HFF-Myc (cell line): ENCODE measurements at regions not wholly inside any gene's neighbourhood (a gene's known extent, or its start where the extent isn't known, plus 50 kb on each side); places are given as distances from the start of the nearest gene placed in this dataset.

Experiments used
- DNase-seq: peaks from one replicate; pipeline ENCODE4 v3.0.0-alpha.2; 2011; ENCODE audit warnings: low read depth; ENCODE audit errors: extremely low read depth
- H3K4me3 ChIP-seq: replicated peaks from 2 replicates; pipeline ENCODE4 v1.5.1; 2011; ENCODE audit warnings: low read depth, mild to moderate bottlenecking, control low read depth, low read length
- CTCF ChIP-seq: IDR thresholded peaks from 2 replicates; pipeline ENCODE4 v1.5.1; 2012; ENCODE audit warnings: mild to moderate bottlenecking, low read depth, low read length, control low read depth; ENCODE audit errors: missing control alignments

DNA sequence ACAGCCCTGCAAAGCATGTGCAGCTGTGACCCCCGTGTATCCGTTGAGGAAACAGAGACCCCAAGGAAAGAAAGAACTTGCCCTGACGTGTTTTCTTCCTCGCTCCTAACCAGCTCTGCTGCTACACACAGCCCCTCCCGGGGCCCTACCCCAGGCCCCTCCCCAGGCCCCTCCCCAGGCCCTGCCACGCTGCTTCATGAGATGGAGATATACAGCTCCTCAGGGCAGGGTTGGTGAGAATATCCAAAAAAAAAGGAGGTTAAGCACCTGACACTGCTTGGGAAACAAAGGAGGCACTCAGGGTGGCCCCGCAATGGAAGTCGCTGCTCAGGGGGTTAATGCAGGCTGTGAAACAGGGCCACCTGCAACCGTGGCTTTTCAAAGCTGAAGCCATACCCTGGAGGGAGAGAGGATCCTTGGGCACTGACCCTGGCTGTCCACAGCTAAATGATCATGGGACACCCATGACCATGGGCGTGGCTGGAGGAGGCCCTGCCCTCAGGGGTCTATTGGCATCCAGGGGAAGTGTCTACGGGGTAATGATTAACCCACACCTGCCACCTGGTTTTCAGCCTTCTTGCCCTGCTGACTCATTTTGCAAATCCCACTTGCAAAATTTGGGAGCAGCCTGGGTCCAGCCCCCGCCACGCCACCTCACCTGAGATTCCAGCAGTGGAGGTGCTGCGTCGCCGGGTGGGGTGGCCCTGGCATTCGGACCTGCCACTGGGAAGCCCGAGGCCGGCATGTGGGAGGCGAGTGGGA lies 112.1 kb upstream of the ANO1 start:
- no peak for TF ChIP-seq CTCF
- H3K4me3 ChIP-seq: no peak overlapping the region
- no peak for DNase-seq

- TF ChIP-seq CTCF: no peak
- H3K4me3 ChIP-seq: no peak overlapping the region
- DNase-seq: no peak
Observed at GRCh38 chr11:69966583-69966835, 111.6 kb upstream of the ANO1 start.

DNA sequence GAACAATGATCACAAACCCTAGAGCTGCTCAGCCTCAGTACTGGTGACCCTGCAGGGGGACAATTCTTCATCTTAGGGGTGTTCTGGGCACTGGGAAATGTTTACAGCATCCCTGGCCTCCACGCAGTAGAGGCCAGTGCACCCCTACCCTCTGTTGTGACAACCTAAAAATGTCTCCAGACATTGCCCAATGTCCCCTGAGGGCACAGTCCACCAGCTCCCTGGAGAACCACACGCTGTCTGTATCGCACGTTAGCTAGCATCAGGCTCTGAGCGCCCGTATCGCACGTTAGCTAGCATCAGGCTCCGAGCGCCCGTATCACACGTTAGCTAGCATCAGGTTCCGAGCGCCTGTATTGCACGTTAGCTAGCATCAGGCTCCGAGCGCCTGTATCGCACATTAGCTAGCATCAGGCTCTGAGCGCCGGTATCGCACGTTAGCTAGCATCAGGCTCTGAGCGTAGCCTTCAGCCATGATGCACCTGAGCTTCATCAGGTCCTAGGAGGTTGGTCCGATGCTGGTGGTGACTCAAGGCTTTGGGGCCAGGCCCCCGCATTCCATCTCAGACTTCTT lies 111.1 kb upstream of the ANO1 start:
- H3K4me3 ChIP-seq: no peak overlapping the region
- no peak for DNase-seq
- TF ChIP-seq CTCF: no peak

DNA sequence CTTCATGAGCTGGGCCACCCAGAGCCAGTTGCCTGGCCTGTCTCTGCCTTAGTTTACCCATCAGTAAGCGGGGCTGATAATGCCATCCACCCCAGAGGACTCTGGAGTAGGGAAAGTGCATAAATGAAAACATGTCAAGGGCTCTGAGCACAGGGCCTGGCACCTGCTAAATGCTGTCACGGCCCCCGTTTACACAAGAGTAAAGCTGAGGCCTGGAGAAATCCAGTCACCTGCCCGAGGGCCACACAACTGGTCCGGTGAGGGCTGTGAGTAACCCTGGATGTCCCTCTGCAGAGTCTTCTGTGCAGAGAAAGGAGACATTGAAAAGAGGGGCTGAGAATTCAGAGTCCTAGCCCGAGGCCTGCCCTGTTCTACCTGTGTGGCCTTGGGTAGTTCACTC lies 110.6 kb upstream of the ANO1 start:
- no peak for TF ChIP-seq CTCF

GRCh38 chr11:69968396-69969347 lies 109.4 kb upstream of the ANO1 start:
- DNase-seq: no peak
- H3K4me3 ChIP-seq: no peak overlapping the region
- no peak for TF ChIP-seq CTCF

More for the DNA sequence above, 110.6 kb upstream of the ANO1 start:
- no peak for DNase-seq
- no peak overlapping the region for H3K4me3 ChIP-seq

- no peak for TF ChIP-seq CTCF
- no peak overlapping the region for H3K4me3 ChIP-seq
- DNase-seq: no peak
Observed at GRCh38 chr11:69969890-69970784, 108.0 kb upstream of the ANO1 start.
